MM.1S (cell line): ENCODE measurements at regions not wholly inside any gene's neighbourhood (a gene's known extent, or its start where the extent isn't known, plus 50 kb on each side); places are given as distances from the start of the nearest gene placed in this dataset.

Experiments
- DNase-seq: peaks from one replicate; pipeline ENCODE4 v3.0.0-alpha.2; 2015
- H2AFZ ChIP-seq: fragments of 300-600 bp; sonication (generic); 2 replicates; pipeline ENCODE4 v1.6.0; 2016; ENCODE audit warnings: antibody characterized with exemption, low read length
- H3F3A ChIP-seq: fragments of 300-600 bp; sonication (generic); 2 replicates; pipeline ENCODE4 v1.6.1; 2016; ENCODE audit warnings: mild to moderate bottlenecking, antibody characterized with exemption, low read length, moderate library complexity, mixed read lengths; ENCODE audit not compliant: insufficient read depth
- H3K27ac ChIP-seq: fragments of 300-600 bp; sonication (generic); 2 replicates; pipeline ENCODE4 v1.5.1; 2016; ENCODE audit warnings: mild to moderate bottlenecking, low read length
- H3K27me3 ChIP-seq: fragments of 300-600 bp; sonication (generic); replicated peaks from 2 replicates; pipeline ENCODE4 v1.6.0; 2016; ENCODE audit warnings: low read length; ENCODE audit not compliant: insufficient read depth
- H3K36me3 ChIP-seq: fragments of 300-600 bp; sonication (generic); replicated peaks from 2 replicates; pipeline ENCODE4 v1.6.1; 2016; ENCODE audit warnings: mild to moderate bottlenecking, low read length, mixed read lengths; ENCODE audit not compliant: insufficient read depth
- H3K4me1 ChIP-seq: fragments of 300-600 bp; sonication (generic); 2 replicates; pipeline ENCODE4 v1.6.1; 2016; ENCODE audit warnings: low read length, mixed read lengths
- H3K4me2 ChIP-seq: fragments of 300-600 bp; sonication (generic); 2 replicates; pipeline ENCODE4 v1.6.0; 2016; ENCODE audit warnings: low read depth, low read length
- H3K4me3 ChIP-seq: fragments of 300-600 bp; sonication (generic); 2 replicates; pipeline ENCODE4 v1.5.1; 2016; ENCODE audit warnings: low read length, mixed read lengths
- H3K79me2 ChIP-seq: fragments of 300-600 bp; sonication (generic); 2 replicates; pipeline ENCODE4 v1.6.1; 2016; ENCODE audit warnings: mixed run types, low read length, mixed read lengths
- H3K9ac ChIP-seq: fragments of 300-600 bp; sonication (generic); 2 replicates; pipeline ENCODE4 v1.6.1; 2016; ENCODE audit warnings: low read length, mixed read lengths
- H3K9me2 ChIP-seq: fragments of 300-600 bp; sonication (generic); replicated peaks from 2 replicates; pipeline ENCODE4 v1.6.1; 2016; ENCODE audit warnings: mild to moderate bottlenecking, low read length, mixed read lengths; ENCODE audit not compliant: insufficient read depth
- H3K9me3 ChIP-seq: fragments of 300-600 bp; sonication (generic); replicated peaks from 2 replicates; pipeline ENCODE4 v1.6.1; 2016; ENCODE audit warnings: mild to moderate bottlenecking, low read length, mixed read lengths; ENCODE audit not compliant: insufficient read depth
- H4K20me1 ChIP-seq: fragments of 300-600 bp; sonication (generic); 2 replicates; pipeline ENCODE4 v1.6.1; 2016; ENCODE audit warnings: mild to moderate bottlenecking, low read length, moderate library complexity, mixed read lengths; ENCODE audit not compliant: insufficient read depth
- EZH2 ChIP-seq: fragments of 300-600 bp; sonication (generic); optimal IDR thresholded peaks from 2 replicates; pipeline ENCODE3; 2017; ENCODE audit warnings: low read depth, mild to moderate bottlenecking, antibody characterized with exemption, low read length, mixed read lengths
- EZH2phosphoT487 ChIP-seq: fragments of 300-600 bp; sonication (generic); IDR thresholded peaks from 2 replicates; pipeline ENCODE4 v1.6.1; 2018; ENCODE audit warnings: antibody characterized with exemption, low read length
- TF ChIP-seq, protein P1 (sequence below): fragments of 300-600 bp; sonication (generic); IDR thresholded peaks from 2 replicates; pipeline ENCODE4 v1.5.1; 2016; ENCODE audit warnings: antibody characterized with exemption, low read length, mixed read lengths

DNA sequence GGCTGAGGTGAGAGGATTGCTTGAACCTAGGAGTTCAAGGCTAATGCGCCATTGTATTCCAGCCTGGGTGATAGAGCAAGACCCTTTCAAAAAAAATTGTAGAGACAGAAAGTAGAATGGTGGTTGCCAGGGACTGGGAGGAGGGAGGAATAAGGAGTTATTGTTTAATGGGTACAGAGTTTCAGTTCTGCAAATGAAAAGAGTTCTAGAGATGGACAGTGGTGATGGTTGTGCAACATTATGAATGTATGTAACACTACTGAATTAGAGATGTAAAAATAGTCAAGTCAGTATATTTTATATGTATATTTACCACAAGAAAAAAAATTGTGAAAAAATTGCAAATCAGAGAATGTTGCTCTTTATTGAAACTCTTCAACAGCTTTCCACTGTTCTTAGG, 266.5 kb upstream of the NPY start:
- Histone ChIP-seq H3K4me1 (no peaks in the 10 kb centered on the region), H3K27me3 (no peaks in the 10 kb centered on the region), H3K9me2 (no peaks in the 10 kb centered on the region), H3F3A (no peaks in the 10 kb centered on the region), H3K4me3 (no peak overlapping the region), H2AFZ (no peak overlapping the region), H4K20me1 (no peaks in the 10 kb centered on the region), H3K9me3 (no peaks in the 10 kb centered on the region), H3K9ac (no peak overlapping the region), H3K36me3 (no peaks in the 10 kb centered on the region), H3K79me2 (no peaks in the 10 kb centered on the region), H3K27ac (no peak overlapping the region), H3K4me2 (no peak overlapping the region)
- no peak for DNase-seq
- TF ChIP-seq EZH2 (no peak), EZH2phosphoT487 (no peak)
- TF ChIP-seq, protein P1, sequence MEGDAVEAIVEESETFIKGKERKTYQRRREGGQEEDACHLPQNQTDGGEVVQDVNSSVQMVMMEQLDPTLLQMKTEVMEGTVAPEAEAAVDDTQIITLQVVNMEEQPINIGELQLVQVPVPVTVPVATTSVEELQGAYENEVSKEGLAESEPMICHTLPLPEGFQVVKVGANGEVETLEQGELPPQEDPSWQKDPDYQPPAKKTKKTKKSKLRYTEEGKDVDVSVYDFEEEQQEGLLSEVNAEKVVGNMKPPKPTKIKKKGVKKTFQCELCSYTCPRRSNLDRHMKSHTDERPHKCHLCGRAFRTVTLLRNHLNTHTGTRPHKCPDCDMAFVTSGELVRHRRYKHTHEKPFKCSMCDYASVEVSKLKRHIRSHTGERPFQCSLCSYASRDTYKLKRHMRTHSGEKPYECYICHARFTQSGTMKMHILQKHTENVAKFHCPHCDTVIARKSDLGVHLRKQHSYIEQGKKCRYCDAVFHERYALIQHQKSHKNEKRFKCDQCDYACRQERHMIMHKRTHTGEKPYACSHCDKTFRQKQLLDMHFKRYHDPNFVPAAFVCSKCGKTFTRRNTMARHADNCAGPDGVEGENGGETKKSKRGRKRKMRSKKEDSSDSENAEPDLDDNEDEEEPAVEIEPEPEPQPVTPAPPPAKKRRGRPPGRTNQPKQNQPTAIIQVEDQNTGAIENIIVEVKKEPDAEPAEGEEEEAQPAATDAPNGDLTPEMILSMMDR: no peak

DNA sequence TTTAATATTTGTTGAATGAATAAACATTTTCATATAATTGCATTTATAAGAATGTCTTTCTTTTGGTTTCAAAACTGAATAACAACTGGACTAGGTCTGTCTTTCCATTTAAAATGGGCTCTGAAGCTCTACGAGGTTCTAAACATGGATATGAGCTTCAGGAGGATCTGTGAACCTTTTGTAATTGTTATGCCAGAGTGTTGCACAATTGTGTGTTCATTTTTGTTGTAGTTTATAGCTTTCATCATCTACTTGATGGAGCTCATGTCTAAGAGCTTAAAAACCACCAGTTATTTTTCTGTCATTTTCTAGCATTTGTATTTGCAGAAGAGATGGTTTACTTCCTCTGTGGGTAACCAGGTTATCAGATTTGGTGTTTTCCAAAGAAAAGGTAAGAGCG, 265.7 kb upstream of the NPY start:
- no peaks in the 10 kb centered on the region for H3K4me1 ChIP-seq
- no peaks in the 10 kb centered on the region for H3K9me3 ChIP-seq
- no peak for DNase-seq
- H3K27ac ChIP-seq: no peak overlapping the region
- no peaks in the 10 kb centered on the region for H3K36me3 ChIP-seq
- H3F3A ChIP-seq: no peaks in the 10 kb centered on the region
- H3K9ac ChIP-seq: no peak overlapping the region
- no peak overlapping the region for H3K4me2 ChIP-seq
- no peak for TF ChIP-seq EZH2
- TF ChIP-seq, protein P1: no peak
- TF ChIP-seq EZH2phosphoT487: no peak
- H2AFZ ChIP-seq: no peak overlapping the region
- H3K27me3 ChIP-seq: no peaks in the 10 kb centered on the region
- no peaks in the 10 kb centered on the region for H3K79me2 ChIP-seq
- H3K4me3 ChIP-seq: no peak overlapping the region
- H3K9me2 ChIP-seq: no peaks in the 10 kb centered on the region
- H4K20me1 ChIP-seq: no peaks in the 10 kb centered on the region

DNA sequence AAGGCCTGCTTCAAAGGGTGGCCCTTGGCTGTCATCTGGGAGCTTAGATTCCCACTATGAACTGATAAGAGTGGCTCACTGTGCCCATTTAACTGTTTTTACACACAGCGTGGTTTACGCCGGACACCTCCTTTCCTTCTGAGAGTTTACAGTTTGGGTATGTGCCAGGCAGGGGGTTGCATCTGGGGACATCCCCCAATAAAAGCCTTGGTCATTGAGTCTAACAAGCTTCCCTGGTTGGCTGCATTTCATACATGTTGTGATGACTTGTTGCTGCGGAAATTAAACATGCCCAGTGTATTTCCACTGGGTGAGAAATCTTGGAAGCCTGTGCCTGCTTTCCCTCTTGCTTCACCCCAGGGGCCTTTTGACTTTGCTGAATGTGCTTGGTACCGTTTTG, 264.1 kb upstream of the NPY start:
- Histone ChIP-seq H4K20me1 (no peaks in the 10 kb centered on the region), H3K4me2 (no peak overlapping the region), H3K36me3 (no peaks in the 10 kb centered on the region), H3K9me3 (no peaks in the 10 kb centered on the region), H3K4me3 (no peak overlapping the region), H3K27ac (no peak overlapping the region), H3K79me2 (no peaks in the 10 kb centered on the region), H3K9ac (no peak overlapping the region), H3K27me3 (no peaks in the 10 kb centered on the region), H3F3A (no peaks in the 10 kb centered on the region), H2AFZ (no peak overlapping the region), H3K4me1 (no peaks in the 10 kb centered on the region), H3K9me2 (no peaks in the 10 kb centered on the region)
- DNase-seq: no peak
- TF ChIP-seq EZH2phosphoT487: no peak
- TF ChIP-seq, protein P1: no peak
- no peak for TF ChIP-seq EZH2
